ENCODE measurements at regions not wholly inside any gene's neighbourhood (a gene's known extent, or its start where the extent isn't known, plus 50 kb on each side); places are given as distances from the start of the nearest gene placed in this dataset.
A peak's percentile ranks its signal among the peaks of the same experiment; 100 is the strongest.
"Not testable (repeated sequence)": the region's sequence is repeated elsewhere in the genome, so short reads cannot be mapped to it uniquely, and the experiment has no call there.

GRCh38 chr9:129552064-129552463 is 68.8 kb downstream of the C9orf50 start:
- no peak for DNase-seq
- Histone ChIP-seq H3K4me1 (peaks cover 14 to 24% (median 16%) of the 10 kb centered on the region in 4 donors), H3K27ac (no peak overlapping the region), H3K4me3 (no peak overlapping the region), H3K36me3 (no peaks in the 10 kb centered on the region), H3K9me3 (no peaks in the 10 kb centered on the region), H3K27me3 (no peaks in the 10 kb centered on the region)
- no peak for ATAC-seq (ENCODE audit: low FRiP score in 2 of 2)
- 81 to 90% methylated on average over 6 of the region's 6 CpGs for WGBS, 2 donors
- TF ChIP-seq CTCF (IDR thresholded peaks at IDR 0.05) = no peak
- no peak for TF ChIP-seq POLR2A (IDR thresholded peaks at IDR 0.05)
- TF ChIP-seq EP300 (IDR thresholded peaks at IDR 0.05) = no peak
- TF ChIP-seq POLR2AphosphoS5 (IDR thresholded peaks at IDR 0.05) = no peak

GRCh38 chr9:129551393-129551973 is 69.4 kb downstream of the C9orf50 start:
- Histone ChIP-seq H3K4me1 (peaks cover 14 to 24% (median 16%) of the 10 kb centered on the region in 4 donors), H3K4me3 (no peak overlapping the region), H3K27ac (no peak overlapping the region), H3K36me3 (no peaks in the 10 kb centered on the region), H3K27me3 (no peaks in the 10 kb centered on the region), H3K9me3 (no peaks in the 10 kb centered on the region)
- TF ChIP-seq EP300 (IDR thresholded peaks at IDR 0.05) (no peak), CTCF (IDR thresholded peaks at IDR 0.05) (no peak), POLR2AphosphoS5 (IDR thresholded peaks at IDR 0.05) (no peak)
- DNase-seq = no peak
- 84 to 92% methylated on average over 2 to 3 of the region's 3 CpGs for WGBS, 2 donors
- no peak for ATAC-seq (ENCODE audit: low FRiP score in 2 of 2)

GRCh38 chr9:129550977-129551376 is 69.9 kb downstream of the C9orf50 start:
- DNase-seq; ATAC-seq (ENCODE audit: low FRiP score in 2 of 2); H3K36me3 ChIP-seq; H3K27me3 ChIP-seq; H3K4me3 ChIP-seq; H3K27ac ChIP-seq; H3K9me3 ChIP-seq: not testable (repeated sequence)
- WGBS, 2 donors = 79 to 84% methylated on average over 11 of the region's 11 CpGs
- peaks cover 14 to 24% (median 16%) of the 10 kb centered on the region in 4 donors for H3K4me1 ChIP-seq

- Histone ChIP-seq H3K27me3 (no peaks in the 10 kb centered on the region), H3K36me3 (no peaks in the 10 kb centered on the region), H3K9me3 (no peaks in the 10 kb centered on the region), H3K27ac (peak overlapping the region; percentile 63 to 80 (median 78)), H3K4me3 (peak overlapping the region in 3 of 4 donors; percentile 34 to 53 (median 51)), H3K4me1 (peaks cover 14 to 24% (median 16%) of the 10 kb centered on the region in 4 donors)
- DNase-seq = peak; percentile 81 to 96
- 6 to 19% methylated on average over 7 to 33 of the region's 51 CpGs for whole genome bisulfite sequencing, 2 donors
- peak; percentile 60 to 93 for ATAC-seq (ENCODE audit: low FRiP score in 2 of 2)
- TF ChIP-seq EP300 (IDR thresholded peaks at IDR 0.05) (peak in 2 of 4 donors; percentile 43 to 46), CTCF (IDR thresholded peaks at IDR 0.05) (no peak), POLR2AphosphoS5 (IDR thresholded peaks at IDR 0.05) (peak in 1 of 2 donors; percentile 32)
Measured at GRCh38 chr9:129550199-129550839, 70.6 kb downstream of the C9orf50 start.

- H3K9me3 ChIP-seq = no peaks in the 10 kb centered on the region
- ATAC-seq (ENCODE audit: low FRiP score in 2 of 2) (peak in 1 of 2 donors; percentile 55), DNase-seq (peak in 1 of 2 donors; percentile 86)
- WGBS, 2 donors = 32 to 62% methylated on average over 8 to 24 of the region's 30 CpGs
- no peaks in the 10 kb centered on the region for H3K27me3 ChIP-seq
- peaks cover 14 to 24% (median 16%) of the 10 kb centered on the region in 4 donors for H3K4me1 ChIP-seq
- TF ChIP-seq CTCF (IDR thresholded peaks at IDR 0.05) (no peak), POLR2AphosphoS5 (IDR thresholded peaks at IDR 0.05) (peak in 1 of 2 donors; percentile 37), EP300 (IDR thresholded peaks at IDR 0.05) (no peak), POLR2A (IDR thresholded peaks at IDR 0.05) (peak in 1 of 4 donors; percentile 39)
- no peaks in the 10 kb centered on the region for H3K36me3 ChIP-seq
- peak overlapping the region; percentile 63 to 80 (median 78) for H3K27ac ChIP-seq
- H3K4me3 ChIP-seq = peak overlapping the region in 3 of 4 donors; percentile 34 to 53 (median 51)
Measured at GRCh38 chr9:129549684-129550083, 71.2 kb downstream of the C9orf50 start.
